ENCODE measurements at regions not wholly inside any gene's neighbourhood (a gene's known extent, or its start where the extent isn't known, plus 50 kb on each side); places are given as distances from the start of the nearest gene placed in this dataset.

- Mint-ChIP-seq H3K9me3 (no peaks in the 10 kb centered on the region), H3K36me3 (ENCODE audit: low read depth) (no peaks in the 10 kb centered on the region), H3K27ac (no peak overlapping the region), H3K4me3 (no peak overlapping the region), H3K4me1 (peaks cover 30% of the 10 kb centered on the region), H3K27me3 (ENCODE audit: insufficient read depth, low read depth, poor library complexity) (no peaks in the 10 kb centered on the region)
- H3K4me3 ChIP-seq: no peak overlapping the region
- no peaks in the 10 kb centered on the region for H3K79me2 ChIP-seq (replicated peaks; ENCODE audit: insufficient read depth)
- no peaks in the 10 kb centered on the region for H4K20me1 ChIP-seq (replicated peaks; ENCODE audit: insufficient read depth)
- no peak overlapping the region for H3K4me2 ChIP-seq
- peaks cover 23% of the 10 kb centered on the region for H3K4me1 ChIP-seq (ENCODE audit: insufficient read depth)
- no peak overlapping the region for H2AFZ ChIP-seq
- ATAC-seq: no peak
- TF ChIP-seq CREB1 (CRISPR knock-in tag; IDR thresholded peaks at IDR 0.05; ENCODE audit: low read depth): no peak
- TF ChIP-seq NANOG (IDR thresholded peaks at IDR 0.05; ENCODE audit: borderline replicate concordance): no peak
- TF ChIP-seq, protein P1, sequence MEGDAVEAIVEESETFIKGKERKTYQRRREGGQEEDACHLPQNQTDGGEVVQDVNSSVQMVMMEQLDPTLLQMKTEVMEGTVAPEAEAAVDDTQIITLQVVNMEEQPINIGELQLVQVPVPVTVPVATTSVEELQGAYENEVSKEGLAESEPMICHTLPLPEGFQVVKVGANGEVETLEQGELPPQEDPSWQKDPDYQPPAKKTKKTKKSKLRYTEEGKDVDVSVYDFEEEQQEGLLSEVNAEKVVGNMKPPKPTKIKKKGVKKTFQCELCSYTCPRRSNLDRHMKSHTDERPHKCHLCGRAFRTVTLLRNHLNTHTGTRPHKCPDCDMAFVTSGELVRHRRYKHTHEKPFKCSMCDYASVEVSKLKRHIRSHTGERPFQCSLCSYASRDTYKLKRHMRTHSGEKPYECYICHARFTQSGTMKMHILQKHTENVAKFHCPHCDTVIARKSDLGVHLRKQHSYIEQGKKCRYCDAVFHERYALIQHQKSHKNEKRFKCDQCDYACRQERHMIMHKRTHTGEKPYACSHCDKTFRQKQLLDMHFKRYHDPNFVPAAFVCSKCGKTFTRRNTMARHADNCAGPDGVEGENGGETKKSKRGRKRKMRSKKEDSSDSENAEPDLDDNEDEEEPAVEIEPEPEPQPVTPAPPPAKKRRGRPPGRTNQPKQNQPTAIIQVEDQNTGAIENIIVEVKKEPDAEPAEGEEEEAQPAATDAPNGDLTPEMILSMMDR (conservative IDR thresholded peaks at IDR 0.05; ENCODE audit: low read depth in 2 of 2): no peak
- no peak for TF ChIP-seq ZNF331 (CRISPR knock-in tag; IDR thresholded peaks at IDR 0.05; ENCODE audit: low read depth)
- TF ChIP-seq, protein P2, sequence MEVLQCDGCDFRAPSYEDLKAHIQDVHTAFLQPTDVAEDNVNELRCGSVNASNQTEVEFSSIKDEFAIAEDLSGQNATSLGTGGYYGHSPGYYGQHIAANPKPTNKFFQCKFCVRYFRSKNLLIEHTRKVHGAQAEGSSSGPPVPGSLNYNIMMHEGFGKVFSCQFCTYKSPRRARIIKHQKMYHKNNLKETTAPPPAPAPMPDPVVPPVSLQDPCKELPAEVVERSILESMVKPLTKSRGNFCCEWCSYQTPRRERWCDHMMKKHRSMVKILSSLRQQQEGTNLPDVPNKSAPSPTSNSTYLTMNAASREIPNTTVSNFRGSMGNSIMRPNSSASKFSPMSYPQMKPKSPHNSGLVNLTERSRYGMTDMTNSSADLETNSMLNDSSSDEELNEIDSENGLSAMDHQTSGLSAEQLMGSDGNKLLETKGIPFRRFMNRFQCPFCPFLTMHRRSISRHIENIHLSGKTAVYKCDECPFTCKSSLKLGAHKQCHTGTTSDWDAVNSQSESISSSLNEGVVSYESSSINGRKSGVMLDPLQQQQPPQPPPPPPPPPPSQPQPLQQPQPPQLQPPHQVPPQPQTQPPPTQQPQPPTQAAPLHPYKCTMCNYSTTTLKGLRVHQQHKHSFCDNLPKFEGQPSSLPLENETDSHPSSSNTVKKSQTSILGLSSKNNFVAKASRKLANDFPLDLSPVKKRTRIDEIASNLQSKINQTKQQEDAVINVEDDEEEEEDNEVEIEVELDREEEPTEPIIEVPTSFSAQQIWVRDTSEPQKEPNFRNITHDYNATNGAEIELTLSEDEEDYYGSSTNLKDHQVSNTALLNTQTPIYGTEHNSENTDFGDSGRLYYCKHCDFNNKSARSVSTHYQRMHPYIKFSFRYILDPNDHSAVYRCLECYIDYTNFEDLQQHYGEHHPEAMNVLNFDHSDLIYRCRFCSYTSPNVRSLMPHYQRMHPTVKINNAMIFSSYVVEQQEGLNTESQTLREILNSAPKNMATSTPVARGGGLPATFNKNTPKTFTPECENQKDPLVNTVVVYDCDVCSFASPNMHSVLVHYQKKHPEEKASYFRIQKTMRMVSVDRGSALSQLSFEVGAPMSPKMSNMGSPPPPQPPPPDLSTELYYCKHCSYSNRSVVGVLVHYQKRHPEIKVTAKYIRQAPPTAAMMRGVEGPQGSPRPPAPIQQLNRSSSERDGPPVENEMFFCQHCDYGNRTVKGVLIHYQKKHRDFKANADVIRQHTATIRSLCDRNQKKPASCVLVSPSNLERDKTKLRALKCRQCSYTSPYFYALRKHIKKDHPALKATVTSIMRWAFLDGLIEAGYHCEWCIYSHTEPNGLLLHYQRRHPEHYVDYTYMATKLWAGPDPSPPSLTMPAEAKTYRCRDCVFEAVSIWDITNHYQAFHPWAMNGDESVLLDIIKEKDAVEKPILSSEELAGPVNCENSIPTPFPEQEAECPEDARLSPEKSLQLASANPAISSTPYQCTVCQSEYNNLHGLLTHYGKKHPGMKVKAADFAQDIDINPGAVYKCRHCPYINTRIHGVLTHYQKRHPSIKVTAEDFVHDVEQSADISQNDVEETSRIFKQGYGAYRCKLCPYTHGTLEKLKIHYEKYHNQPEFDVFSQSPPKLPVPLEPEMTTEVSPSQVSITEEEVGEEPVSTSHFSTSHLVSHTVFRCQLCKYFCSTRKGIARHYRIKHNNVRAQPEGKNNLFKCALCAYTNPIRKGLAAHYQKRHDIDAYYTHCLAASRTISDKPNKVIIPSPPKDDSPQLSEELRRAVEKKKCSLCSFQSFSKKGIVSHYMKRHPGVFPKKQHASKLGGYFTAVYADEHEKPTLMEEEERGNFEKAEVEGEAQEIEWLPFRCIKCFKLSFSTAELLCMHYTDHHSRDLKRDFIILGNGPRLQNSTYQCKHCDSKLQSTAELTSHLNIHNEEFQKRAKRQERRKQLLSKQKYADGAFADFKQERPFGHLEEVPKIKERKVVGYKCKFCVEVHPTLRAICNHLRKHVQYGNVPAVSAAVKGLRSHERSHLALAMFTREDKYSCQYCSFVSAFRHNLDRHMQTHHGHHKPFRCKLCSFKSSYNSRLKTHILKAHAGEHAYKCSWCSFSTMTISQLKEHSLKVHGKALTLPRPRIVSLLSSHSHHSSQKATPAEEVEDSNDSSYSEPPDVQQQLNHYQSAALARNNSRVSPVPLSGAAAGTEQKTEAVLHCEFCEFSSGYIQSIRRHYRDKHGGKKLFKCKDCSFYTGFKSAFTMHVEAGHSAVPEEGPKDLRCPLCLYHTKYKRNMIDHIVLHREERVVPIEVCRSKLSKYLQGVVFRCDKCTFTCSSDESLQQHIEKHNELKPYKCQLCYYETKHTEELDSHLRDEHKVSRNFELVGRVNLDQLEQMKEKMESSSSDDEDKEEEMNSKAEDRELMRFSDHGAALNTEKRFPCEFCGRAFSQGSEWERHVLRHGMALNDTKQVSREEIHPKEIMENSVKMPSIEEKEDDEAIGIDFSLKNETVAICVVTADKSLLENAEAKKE (CRISPR knock-in tag; IDR thresholded peaks at IDR 0.05): no peak
- TF ChIP-seq EZH2 (IDR thresholded peaks at IDR 0.05; ENCODE audit: low read depth, unreplicated experiment): no peak
- no peak for TF ChIP-seq STAT1 (IDR thresholded peaks at IDR 0.05; ENCODE audit: unreplicated experiment)
- no peak for TF ChIP-seq ZNF114 (CRISPR knock-in tag; IDR thresholded peaks at IDR 0.05)
- TF ChIP-seq ETS1 (IDR thresholded peaks at IDR 0.05): no peak
- TF ChIP-seq POLR2AphosphoS5 (IDR thresholded peaks at IDR 0.05; ENCODE audit: low read depth): no peak
- TF ChIP-seq JUNB (IDR thresholded peaks at IDR 0.05; ENCODE audit: unreplicated experiment): no peak
- TF ChIP-seq, protein P3, sequence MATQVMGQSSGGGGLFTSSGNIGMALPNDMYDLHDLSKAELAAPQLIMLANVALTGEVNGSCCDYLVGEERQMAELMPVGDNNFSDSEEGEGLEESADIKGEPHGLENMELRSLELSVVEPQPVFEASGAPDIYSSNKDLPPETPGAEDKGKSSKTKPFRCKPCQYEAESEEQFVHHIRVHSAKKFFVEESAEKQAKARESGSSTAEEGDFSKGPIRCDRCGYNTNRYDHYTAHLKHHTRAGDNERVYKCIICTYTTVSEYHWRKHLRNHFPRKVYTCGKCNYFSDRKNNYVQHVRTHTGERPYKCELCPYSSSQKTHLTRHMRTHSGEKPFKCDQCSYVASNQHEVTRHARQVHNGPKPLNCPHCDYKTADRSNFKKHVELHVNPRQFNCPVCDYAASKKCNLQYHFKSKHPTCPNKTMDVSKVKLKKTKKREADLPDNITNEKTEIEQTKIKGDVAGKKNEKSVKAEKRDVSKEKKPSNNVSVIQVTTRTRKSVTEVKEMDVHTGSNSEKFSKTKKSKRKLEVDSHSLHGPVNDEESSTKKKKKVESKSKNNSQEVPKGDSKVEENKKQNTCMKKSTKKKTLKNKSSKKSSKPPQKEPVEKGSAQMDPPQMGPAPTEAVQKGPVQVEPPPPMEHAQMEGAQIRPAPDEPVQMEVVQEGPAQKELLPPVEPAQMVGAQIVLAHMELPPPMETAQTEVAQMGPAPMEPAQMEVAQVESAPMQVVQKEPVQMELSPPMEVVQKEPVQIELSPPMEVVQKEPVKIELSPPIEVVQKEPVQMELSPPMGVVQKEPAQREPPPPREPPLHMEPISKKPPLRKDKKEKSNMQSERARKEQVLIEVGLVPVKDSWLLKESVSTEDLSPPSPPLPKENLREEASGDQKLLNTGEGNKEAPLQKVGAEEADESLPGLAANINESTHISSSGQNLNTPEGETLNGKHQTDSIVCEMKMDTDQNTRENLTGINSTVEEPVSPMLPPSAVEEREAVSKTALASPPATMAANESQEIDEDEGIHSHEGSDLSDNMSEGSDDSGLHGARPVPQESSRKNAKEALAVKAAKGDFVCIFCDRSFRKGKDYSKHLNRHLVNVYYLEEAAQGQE (IDR thresholded peaks at IDR 0.05; ENCODE audit: unreplicated experiment): no peak
- TF ChIP-seq EZH2phosphoT487 (IDR thresholded peaks at IDR 0.05; ENCODE audit: unreplicated experiment): no peak
- no peaks in the 10 kb centered on the region for H3K27me3 ChIP-seq (ENCODE audit: insufficient read depth)
- no peaks in the 10 kb centered on the region for H3K36me3 ChIP-seq (ENCODE audit: insufficient read depth)
- H3F3A ChIP-seq (replicated peaks; ENCODE audit: low read depth): no peaks in the 10 kb centered on the region
- no peak for DNase-seq (ENCODE audit: low spot score)
- no peak overlapping the region for H3K27ac ChIP-seq (ENCODE audit: low read depth)
- H3K9me2 ChIP-seq (ENCODE audit: insufficient read depth): 0 out of 2 replicates have a peak, but pooled peaks cover 8% of the 10 kb centered on the region
These were observed 251.4 kb upstream of the GAS1 start for GRCh38 chr9:87198716-87199115.
